ENCODE measurements at regions not wholly inside any gene's neighbourhood (a gene's known extent, or its start where the extent isn't known, plus 50 kb on each side); places are given as distances from the start of the nearest gene placed in this dataset.
"Not testable (repeated sequence)": the region's sequence is repeated elsewhere in the genome, so short reads cannot be mapped to it uniquely, and the experiment has no call there.

DNA sequence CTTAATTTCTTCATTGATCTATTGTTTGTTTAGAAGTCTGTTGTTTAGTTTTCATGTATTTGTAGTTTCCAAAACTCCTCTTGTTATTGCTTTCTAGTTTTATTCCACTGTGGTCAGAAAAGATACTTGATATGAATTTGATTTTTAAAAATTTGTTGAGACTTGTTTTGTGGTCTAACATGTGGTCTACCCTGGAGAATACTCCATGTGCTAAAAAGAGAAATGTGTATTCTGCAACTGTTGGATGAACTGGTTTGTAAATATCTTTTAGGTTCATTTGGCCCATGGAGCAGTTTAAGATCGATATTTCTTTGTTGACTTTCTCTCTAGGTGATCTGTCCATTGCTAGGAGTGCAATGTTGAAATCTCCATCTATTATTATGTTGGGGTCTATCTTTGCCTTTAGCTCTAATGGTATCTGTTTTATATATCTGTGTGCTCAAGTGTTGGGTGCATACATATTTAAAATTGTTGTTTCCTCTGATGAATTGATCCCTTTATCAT lies 150.6 kb upstream of the ATP10B start:
- DNase-seq (ENCODE audit: low read depth, low spot score): no peak
- no peak for FAIRE-seq
- no peaks in the 10 kb centered on the region for H3K36me3 ChIP-seq (ENCODE audit: control insufficient read depth in 2 of 2, extremely low read depth in 1 of 2, insufficient read depth in 2 of 2, low read length in 2 of 2)

DNA sequence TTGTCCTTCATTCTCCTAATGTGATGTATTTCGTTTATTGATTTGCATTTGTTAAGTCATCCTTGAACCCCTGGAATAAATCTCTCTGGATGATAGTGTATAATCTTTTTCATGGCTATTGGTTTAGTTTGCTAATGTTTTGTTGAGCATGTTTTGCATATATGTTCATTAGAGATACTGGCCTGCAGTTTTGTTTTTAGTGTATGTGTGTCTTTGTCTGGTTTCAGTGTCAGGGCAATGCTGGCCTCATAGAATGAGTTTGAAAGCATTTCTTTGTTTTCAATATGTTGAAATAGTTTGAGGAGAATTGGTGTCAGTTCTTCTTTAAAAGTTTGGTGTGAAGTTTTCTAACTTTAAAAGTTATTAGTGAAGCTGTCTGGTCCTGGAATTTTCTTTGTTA lies 149.6 kb upstream of the ATP10B start:
- H4K20me1 ChIP-seq (ENCODE audit: control insufficient read depth, extremely low read depth, insufficient read depth, low read length): no peaks in the 10 kb centered on the region
- dilution Hi-C loops (cut with MboI; ENCODE audit: extremely low pct_ligation_motif_present, low sequenced_read_pairs): no loop called here
- no peak overlapping the region for H2AFZ ChIP-seq (ENCODE audit: control insufficient read depth, low read length)
- TF ChIP-seq EZH2 (IDR thresholded peaks at IDR 0.05; ENCODE audit: low read length): no peak
- TF ChIP-seq, protein P1, sequence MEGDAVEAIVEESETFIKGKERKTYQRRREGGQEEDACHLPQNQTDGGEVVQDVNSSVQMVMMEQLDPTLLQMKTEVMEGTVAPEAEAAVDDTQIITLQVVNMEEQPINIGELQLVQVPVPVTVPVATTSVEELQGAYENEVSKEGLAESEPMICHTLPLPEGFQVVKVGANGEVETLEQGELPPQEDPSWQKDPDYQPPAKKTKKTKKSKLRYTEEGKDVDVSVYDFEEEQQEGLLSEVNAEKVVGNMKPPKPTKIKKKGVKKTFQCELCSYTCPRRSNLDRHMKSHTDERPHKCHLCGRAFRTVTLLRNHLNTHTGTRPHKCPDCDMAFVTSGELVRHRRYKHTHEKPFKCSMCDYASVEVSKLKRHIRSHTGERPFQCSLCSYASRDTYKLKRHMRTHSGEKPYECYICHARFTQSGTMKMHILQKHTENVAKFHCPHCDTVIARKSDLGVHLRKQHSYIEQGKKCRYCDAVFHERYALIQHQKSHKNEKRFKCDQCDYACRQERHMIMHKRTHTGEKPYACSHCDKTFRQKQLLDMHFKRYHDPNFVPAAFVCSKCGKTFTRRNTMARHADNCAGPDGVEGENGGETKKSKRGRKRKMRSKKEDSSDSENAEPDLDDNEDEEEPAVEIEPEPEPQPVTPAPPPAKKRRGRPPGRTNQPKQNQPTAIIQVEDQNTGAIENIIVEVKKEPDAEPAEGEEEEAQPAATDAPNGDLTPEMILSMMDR (optimal IDR thresholded peaks at IDR 0.05 in 1 of 3, IDR thresholded peaks at IDR 0.05 in 1 of 3, conservative IDR thresholded peaks at IDR 0.05 in 1 of 3; ENCODE audit: extremely low read depth in 1 of 3, insufficient read depth in 2 of 3, low read length in 3 of 3): no peak
- no peaks in the 10 kb centered on the region for H3K9me3 ChIP-seq (ENCODE audit: control insufficient read depth, low read depth, low read length)
- H3K79me2 ChIP-seq (ENCODE audit: control insufficient read depth, insufficient read depth, low read length): no peaks in the 10 kb centered on the region
- no peak overlapping the region for H3K9ac ChIP-seq (ENCODE audit: control insufficient read depth, extremely low read depth, insufficient read depth, low read length)
- no peak overlapping the region for H3K27ac ChIP-seq (ENCODE audit: control insufficient read depth, insufficient read depth, low read length)
- no peaks in the 10 kb centered on the region for H3K9me1 ChIP-seq (ENCODE audit: control insufficient read depth, extremely low read depth, insufficient read depth, low read length)
- no peaks in the 10 kb centered on the region for H3K4me1 ChIP-seq (ENCODE audit: control insufficient read depth, extremely low read depth, insufficient read depth, low read length)
- no peak for DNase-seq (ENCODE audit: low read depth, low spot score)
- H3K4me3 ChIP-seq (ENCODE audit: control insufficient read depth in 2 of 3, extremely low read depth in 1 of 3, insufficient read depth in 2 of 3, low read depth in 1 of 3, low read length in 3 of 3): no peak overlapping the region
- H3K4me2 ChIP-seq (ENCODE audit: control insufficient read depth, extremely low read depth, insufficient read depth, low read depth, low read length): no peak overlapping the region
- H3K36me3 ChIP-seq (ENCODE audit: control insufficient read depth in 2 of 2, extremely low read depth in 1 of 2, insufficient read depth in 2 of 2, low read length in 2 of 2): no peaks in the 10 kb centered on the region
- FAIRE-seq: no peak
- no peaks in the 10 kb centered on the region for H3K27me3 ChIP-seq (ENCODE audit: control insufficient read depth, extremely low read depth, insufficient read depth, low read length)

More for the DNA sequence above, 150.6 kb upstream of the ATP10B start:
- Histone ChIP-seq H4K20me1 (ENCODE audit: control insufficient read depth, extremely low read depth, insufficient read depth, low read length) (no peaks in the 10 kb centered on the region), H3K4me3 (ENCODE audit: control insufficient read depth in 2 of 3, extremely low read depth in 1 of 3, insufficient read depth in 2 of 3, low read depth in 1 of 3, low read length in 3 of 3) (no peak overlapping the region), H3K9me1 (ENCODE audit: control insufficient read depth, extremely low read depth, insufficient read depth, low read length) (no peaks in the 10 kb centered on the region), H3K9me3 (ENCODE audit: control insufficient read depth, low read depth, low read length) (no peaks in the 10 kb centered on the region), H3K27ac (ENCODE audit: control insufficient read depth, insufficient read depth, low read length) (no peak overlapping the region), H3K4me2 (ENCODE audit: control insufficient read depth, extremely low read depth, insufficient read depth, low read depth, low read length) (no peak overlapping the region), H3K27me3 (ENCODE audit: control insufficient read depth, extremely low read depth, insufficient read depth, low read length) (no peaks in the 10 kb centered on the region), H3K4me1 (ENCODE audit: control insufficient read depth, extremely low read depth, insufficient read depth, low read length) (no peaks in the 10 kb centered on the region), H2AFZ (ENCODE audit: control insufficient read depth, low read length) (no peak overlapping the region), H3K9ac (ENCODE audit: control insufficient read depth, extremely low read depth, insufficient read depth, low read length) (no peak overlapping the region), H3K79me2 (ENCODE audit: control insufficient read depth, insufficient read depth, low read length) (no peaks in the 10 kb centered on the region)
- dilution Hi-C loops (cut with MboI; ENCODE audit: extremely low pct_ligation_motif_present, low sequenced_read_pairs): no loop called here
- TF ChIP-seq, protein P1 (optimal IDR thresholded peaks at IDR 0.05 in 1 of 3, IDR thresholded peaks at IDR 0.05 in 1 of 3, conservative IDR thresholded peaks at IDR 0.05 in 1 of 3; ENCODE audit: extremely low read depth in 1 of 3, insufficient read depth in 2 of 3, low read length in 3 of 3): no peak
- no peak for TF ChIP-seq EZH2 (IDR thresholded peaks at IDR 0.05; ENCODE audit: low read length)

DNA sequence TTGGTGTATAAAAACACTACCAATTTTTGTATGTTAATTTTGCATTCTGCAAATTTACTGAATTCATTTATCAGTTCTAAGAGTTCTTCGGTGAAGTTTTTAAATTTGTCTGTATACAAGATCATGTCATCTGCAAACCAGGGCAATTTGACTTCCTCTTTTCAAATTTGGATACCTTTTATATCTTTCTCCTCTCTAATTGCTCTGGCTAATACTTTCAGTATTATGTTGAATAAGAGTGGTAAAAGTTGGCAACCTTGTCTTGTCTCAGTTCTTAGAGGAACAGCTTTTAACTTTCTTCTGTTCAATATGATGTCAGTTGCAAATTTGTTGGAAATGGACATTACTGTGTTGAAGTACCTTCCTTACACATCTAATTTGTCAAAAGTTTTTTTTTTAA lies 149.1 kb upstream of the ATP10B start:
- H3K4me1 ChIP-seq (ENCODE audit: control insufficient read depth, extremely low read depth, insufficient read depth, low read length); H3K9me1 ChIP-seq (ENCODE audit: control insufficient read depth, extremely low read depth, insufficient read depth, low read length); H3K9me3 ChIP-seq (ENCODE audit: control insufficient read depth, low read depth, low read length); H3K79me2 ChIP-seq (ENCODE audit: control insufficient read depth, insufficient read depth, low read length); H3K36me3 ChIP-seq (ENCODE audit: control insufficient read depth in 2 of 2, extremely low read depth in 1 of 2, insufficient read depth in 2 of 2, low read length in 2 of 2); H3K27ac ChIP-seq (ENCODE audit: control insufficient read depth, insufficient read depth, low read length); H4K20me1 ChIP-seq (ENCODE audit: control insufficient read depth, extremely low read depth, insufficient read depth, low read length); FAIRE-seq; H3K9ac ChIP-seq (ENCODE audit: control insufficient read depth, extremely low read depth, insufficient read depth, low read length); H3K27me3 ChIP-seq (ENCODE audit: control insufficient read depth, extremely low read depth, insufficient read depth, low read length); H2AFZ ChIP-seq (ENCODE audit: control insufficient read depth, low read length); H3K4me2 ChIP-seq (ENCODE audit: control insufficient read depth, extremely low read depth, insufficient read depth, low read depth, low read length); dilution Hi-C loops (cut with MboI; ENCODE audit: extremely low pct_ligation_motif_present, low sequenced_read_pairs); H3K4me3 ChIP-seq (ENCODE audit: control insufficient read depth in 2 of 3, extremely low read depth in 1 of 3, insufficient read depth in 2 of 3, low read depth in 1 of 3, low read length in 3 of 3); DNase-seq (ENCODE audit: low read depth, low spot score): not testable (repeated sequence)

All from keratinocyte (primary cell).